Peyer's patch (tissue), 4 donors: ENCODE measurements at regions not wholly inside any gene's neighbourhood (a gene's known extent, or its start where the extent isn't known, plus 50 kb on each side); places are given as distances from the start of the nearest gene placed in this dataset.

Experiments used
- CTCF ChIP-seq, 6 experiments: fragments of 450-650 bp in 4 of 6; fragments of 200-600 bp in 2 of 6; sonication (generic) in 1 of 6; IDR thresholded peaks; one replicate each; pipeline ENCODE4 v1.5.1; 2017 to 2019; ENCODE audit warnings: antibody characterized with exemption in 6 of 6, mild to moderate bottlenecking in 3 of 6, moderate library complexity in 1 of 6
- POLR2A ChIP-seq, 2 donors: fragments of 450-650 bp; IDR thresholded peaks; one replicate each; pipeline ENCODE4 v1.5.1; 2017; ENCODE audit warnings: antibody characterized with exemption in 2 of 2, mild to moderate bottlenecking in 2 of 2, moderate library complexity in 2 of 2

- TF ChIP-seq CTCF (IDR thresholded peaks at IDR 0.05) = no peak
- TF ChIP-seq POLR2A (IDR thresholded peaks at IDR 0.05) = no peak
Observed at GRCh38 chr6:8819446-8819845, 384.1 kb upstream of the SLC35B3 start.
